ENCODE measurements at regions not wholly inside any gene's neighbourhood (a gene's known extent, or its start where the extent isn't known, plus 50 kb on each side); places are given as distances from the start of the nearest gene placed in this dataset.
A peak's percentile ranks its signal among the peaks of the same experiment; 100 is the strongest.
"Not testable (repeated sequence)": the region's sequence is repeated elsewhere in the genome, so short reads cannot be mapped to it uniquely, and the experiment has no call there.

DNA sequence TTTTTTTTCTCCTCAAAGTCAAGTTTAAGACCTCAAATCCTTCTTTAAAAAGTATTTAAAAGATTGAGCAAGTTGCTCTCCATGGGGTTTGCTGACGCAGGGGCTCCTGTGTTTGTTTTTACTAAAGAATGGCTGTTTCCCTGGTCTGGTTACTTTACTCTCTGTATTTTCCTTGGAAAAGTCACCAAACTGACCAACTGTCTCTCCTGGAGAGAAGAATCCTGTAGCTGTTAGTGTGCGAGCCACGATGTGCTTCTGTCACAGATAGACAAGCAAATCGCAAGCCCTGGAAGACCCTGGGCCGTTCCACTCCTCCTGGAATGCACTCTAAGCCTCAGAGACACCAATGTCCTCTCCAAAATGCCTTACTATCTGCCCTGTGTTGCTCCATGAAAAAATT is 212.1 kb downstream of the CHIC2 start:
- no peak overlapping the region for H3K4me3 ChIP-seq (ENCODE audit: low read depth, low read length)
- DNase-seq (ENCODE audit: low read depth), result peak; percentile 76
- TF ChIP-seq, protein P1, sequence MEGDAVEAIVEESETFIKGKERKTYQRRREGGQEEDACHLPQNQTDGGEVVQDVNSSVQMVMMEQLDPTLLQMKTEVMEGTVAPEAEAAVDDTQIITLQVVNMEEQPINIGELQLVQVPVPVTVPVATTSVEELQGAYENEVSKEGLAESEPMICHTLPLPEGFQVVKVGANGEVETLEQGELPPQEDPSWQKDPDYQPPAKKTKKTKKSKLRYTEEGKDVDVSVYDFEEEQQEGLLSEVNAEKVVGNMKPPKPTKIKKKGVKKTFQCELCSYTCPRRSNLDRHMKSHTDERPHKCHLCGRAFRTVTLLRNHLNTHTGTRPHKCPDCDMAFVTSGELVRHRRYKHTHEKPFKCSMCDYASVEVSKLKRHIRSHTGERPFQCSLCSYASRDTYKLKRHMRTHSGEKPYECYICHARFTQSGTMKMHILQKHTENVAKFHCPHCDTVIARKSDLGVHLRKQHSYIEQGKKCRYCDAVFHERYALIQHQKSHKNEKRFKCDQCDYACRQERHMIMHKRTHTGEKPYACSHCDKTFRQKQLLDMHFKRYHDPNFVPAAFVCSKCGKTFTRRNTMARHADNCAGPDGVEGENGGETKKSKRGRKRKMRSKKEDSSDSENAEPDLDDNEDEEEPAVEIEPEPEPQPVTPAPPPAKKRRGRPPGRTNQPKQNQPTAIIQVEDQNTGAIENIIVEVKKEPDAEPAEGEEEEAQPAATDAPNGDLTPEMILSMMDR (IDR thresholded peaks at IDR 0.05; ENCODE audit: insufficient read depth, low read length), result no peak

DNA sequence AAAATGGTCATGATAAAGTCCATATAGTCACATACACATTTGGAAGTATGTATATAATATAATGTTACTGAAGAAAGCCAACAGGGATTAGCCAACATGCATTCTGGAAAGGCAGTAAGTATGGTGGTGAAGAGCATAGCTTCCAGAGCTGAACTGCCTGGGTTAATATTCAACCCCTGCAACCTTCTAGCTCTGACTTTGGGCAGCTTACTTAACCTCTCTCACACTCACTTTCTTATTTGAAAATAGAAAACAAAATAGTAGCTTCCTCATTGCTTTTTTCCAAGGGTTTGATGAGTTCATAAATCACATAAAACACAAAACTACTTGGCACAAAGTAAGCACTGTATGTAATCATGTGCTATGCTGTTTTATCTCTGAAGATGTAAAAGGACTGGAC is 216.4 kb downstream of the CHIC2 start:
- no peak for DNase-seq (ENCODE audit: low read depth)
- H3K4me3 ChIP-seq (ENCODE audit: low read depth, low read length), result no peak overlapping the region
- TF ChIP-seq, protein P1 (IDR thresholded peaks at IDR 0.05; ENCODE audit: insufficient read depth, low read length), result no peak

DNA sequence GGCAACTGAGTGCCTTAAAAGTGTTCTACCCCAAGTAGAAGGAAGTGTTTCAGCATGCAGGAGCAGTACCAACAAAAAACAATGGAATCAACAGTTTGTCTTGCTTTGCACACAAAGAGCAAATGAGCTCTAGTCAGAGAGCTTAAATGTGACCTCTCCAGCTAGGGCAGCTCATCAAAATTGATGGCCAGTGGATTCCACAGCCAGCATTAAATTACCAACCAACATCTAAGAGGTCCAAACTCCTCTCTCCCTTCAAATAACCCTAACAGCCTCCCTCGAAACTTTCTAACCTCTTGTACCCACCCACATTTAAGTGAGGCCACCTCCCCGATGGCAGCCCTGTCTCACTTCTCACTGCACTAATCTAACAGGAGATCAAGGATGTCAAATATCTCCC is 219.9 kb downstream of the CHIC2 start:
- H3K4me3 ChIP-seq (ENCODE audit: low read depth, low read length), result no peak overlapping the region
- no peak for DNase-seq (ENCODE audit: low read depth)
- TF ChIP-seq, protein P1 (IDR thresholded peaks at IDR 0.05; ENCODE audit: insufficient read depth, low read length), result no peak

DNA sequence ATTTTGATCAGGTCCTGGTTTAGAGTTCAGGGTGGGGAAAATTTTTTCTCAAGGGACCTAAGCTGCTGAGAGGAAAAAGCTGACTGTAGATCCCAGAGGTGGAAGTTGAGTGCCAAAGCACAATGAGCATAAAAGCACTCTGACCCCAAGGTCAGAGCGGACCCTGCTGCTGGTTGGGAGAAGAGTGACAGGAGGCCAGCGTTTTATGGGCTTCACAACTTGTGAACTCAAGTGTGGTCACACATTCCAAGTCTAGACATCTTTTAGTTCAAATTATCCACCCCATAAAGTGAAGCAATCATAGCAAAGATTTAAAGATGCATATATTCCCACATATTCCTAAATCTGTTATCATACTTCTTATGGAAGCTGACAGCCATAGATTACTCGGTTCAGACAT is 220.3 kb downstream of the CHIC2 start:
- DNase-seq (ENCODE audit: low read depth), result no peak
- TF ChIP-seq, protein P1 (IDR thresholded peaks at IDR 0.05; ENCODE audit: insufficient read depth, low read length), result no peak
- H3K4me3 ChIP-seq (ENCODE audit: low read depth, low read length), result no peak overlapping the region

- H3K4me3 ChIP-seq (ENCODE audit: low read depth, low read length), result no peak overlapping the region
- TF ChIP-seq, protein P1 (IDR thresholded peaks at IDR 0.05; ENCODE audit: insufficient read depth, low read length), result no peak
- no peak for DNase-seq (ENCODE audit: low read depth)
These were observed 222.7 kb downstream of the CHIC2 start for GRCh38 chr4:53841711-53842110.

GRCh38 chr4:53840643-53841042 is 223.8 kb downstream of the CHIC2 start:
- TF ChIP-seq, protein P1 (IDR thresholded peaks at IDR 0.05; ENCODE audit: insufficient read depth, low read length), result no peak
- no peak overlapping the region for H3K4me3 ChIP-seq (ENCODE audit: low read depth, low read length)
- peak; percentile 60 for DNase-seq (ENCODE audit: low read depth)

DNA sequence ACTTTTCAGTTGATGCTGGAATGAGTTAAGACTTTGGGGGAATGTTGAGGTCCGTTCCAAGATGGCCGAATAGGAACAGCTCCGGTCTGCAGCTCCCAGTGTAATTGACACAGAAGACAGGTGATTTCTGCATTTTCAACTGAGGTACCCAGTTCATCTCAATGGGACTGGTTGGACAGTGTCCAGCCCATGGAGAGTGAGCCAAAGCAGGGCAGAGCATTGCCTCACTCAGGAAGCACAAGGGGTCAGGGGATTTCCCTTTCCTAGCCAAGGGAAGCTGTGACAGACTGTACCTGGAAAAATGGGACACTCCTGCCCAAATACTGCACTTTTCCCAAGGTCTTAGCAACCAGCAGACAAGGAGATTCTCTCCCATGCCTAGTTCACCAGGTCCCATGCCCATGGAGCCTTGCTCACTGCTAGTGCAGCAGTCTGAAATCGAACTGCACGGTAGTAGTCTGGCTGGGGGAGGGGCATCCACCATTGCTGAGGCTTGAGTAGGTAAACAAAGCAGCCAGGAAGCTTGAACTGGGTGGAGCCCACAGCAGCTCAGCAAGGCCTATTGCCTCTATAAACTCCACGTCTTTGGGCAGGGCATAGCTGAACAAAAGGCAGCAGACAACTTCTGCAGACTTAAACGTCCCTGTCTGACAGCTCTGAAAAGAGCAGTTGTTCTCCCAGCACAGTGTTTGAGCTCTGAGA is 231.0 kb downstream of the CHIC2 start:
- DNase-seq (ENCODE audit: low read depth); H3K4me3 ChIP-seq (ENCODE audit: low read depth, low read length): not testable (repeated sequence)

Measured in fibroblast of the aortic adventitia (primary cell).